ENCODE measurements at regions not wholly inside any gene's neighbourhood (a gene's known extent, or its start where the extent isn't known, plus 50 kb on each side); places are given as distances from the start of the nearest gene placed in this dataset.
"Not testable (repeated sequence)": the region's sequence is repeated elsewhere in the genome, so short reads cannot be mapped to it uniquely, and the experiment has no call there.

DNA sequence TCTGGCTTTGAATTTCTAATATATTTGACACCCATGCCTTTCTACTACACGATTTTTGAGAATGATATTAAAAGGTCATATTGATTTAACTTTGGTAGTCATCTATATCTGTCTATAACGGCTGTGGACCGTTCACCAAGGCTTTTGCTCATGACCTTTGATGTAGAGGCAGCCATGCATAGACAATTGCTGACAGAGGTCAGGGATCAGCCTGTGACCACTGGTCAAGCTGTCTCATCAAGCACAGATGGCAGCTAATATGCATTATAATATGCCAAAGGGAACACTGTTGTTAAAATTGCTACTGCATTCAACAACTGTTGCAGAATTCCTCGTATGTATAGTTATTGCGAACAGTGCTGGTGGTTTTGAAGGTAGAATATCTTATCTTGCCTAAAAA lies 323.9 kb upstream of the DSEL start:
- no peak for ATAC-seq

DNA sequence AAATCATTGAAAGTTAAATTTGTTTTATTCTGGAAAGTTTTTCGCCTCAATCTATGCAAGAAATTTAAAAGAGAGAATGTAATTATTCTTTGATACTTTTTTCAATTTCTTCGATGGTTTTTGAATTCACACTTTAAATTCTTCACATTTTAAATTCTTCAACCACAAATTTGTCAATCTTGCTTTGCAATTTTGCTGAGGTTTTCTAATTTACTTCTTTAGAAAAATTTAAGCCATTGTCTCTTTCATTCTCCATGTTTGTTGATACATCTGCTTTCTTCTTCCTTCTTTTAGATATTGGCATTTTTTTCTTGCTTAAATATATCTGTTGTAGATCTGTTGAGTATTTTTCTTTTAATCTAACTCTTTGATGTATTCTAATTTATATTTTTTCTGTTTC lies 301.9 kb upstream of the DSEL start:
- ATAC-seq = no peak

DNA sequence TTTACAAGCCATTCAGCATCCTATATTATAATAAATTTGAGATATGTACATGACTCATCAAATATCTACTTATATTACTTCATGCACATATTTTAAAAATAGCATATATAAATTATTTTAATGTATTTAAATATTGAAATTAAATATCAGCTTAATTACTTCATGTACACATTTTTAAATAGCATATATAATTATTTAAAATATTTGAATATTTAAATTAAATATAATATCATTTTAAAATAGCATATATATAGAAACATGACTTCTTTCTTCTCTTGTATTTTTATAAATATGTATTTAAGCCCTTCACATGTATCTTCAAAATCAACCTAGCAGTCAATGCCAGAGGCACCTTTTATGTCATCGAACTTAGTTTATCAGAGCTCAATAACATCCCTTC lies 298.8 kb upstream of the DSEL start:
- ATAC-seq = no peak

DNA sequence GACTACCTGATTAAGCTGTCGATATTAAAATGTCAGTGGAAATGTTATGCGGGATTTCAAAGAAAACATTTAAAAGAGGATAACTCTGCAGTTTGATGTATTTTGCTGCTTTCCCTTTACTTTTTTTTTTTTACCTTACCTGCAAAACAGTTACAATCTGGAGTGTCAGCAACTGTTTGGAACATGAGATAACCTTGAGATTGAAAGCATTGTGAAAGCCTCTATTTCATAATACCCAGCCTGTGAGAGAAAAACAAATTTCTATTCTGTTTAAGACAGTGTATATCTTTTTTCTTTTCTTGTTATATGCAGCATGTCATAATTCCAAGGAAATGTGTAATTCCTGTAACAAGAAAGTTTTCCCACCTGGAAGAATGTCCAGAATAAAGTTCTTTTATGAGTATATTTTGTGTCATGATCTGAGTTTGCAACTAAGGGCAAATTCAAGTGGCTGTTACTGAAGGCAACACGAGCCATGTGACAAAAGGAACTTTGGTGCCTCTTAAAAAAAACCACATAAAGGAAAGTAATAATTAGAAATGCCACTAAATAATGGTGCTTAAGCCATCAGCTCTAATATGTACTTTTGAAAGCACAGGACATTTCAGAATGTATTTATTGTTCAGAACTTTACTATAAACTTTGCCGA lies 297.0 kb upstream of the DSEL start:
- no peak for ATAC-seq

DNA sequence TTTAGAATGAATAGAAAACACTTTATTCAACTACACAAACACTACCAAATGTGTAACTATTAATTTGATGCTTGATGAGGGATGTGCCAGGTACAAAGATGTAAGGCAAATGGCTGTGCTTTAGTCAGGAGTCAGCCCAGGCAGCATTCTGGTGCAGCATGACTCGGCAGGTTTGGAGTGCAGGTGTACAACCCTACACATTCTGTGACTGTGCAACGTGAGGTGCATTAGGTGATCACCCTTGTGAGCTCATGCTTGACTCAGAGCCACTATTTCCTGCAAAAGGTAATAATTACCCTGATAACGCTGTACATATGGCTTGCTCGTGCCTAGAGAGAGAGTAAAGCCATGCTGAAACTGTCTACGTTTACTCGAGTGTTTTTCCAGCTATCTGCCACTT lies 288.7 kb upstream of the DSEL start:
- no peak for ATAC-seq

DNA sequence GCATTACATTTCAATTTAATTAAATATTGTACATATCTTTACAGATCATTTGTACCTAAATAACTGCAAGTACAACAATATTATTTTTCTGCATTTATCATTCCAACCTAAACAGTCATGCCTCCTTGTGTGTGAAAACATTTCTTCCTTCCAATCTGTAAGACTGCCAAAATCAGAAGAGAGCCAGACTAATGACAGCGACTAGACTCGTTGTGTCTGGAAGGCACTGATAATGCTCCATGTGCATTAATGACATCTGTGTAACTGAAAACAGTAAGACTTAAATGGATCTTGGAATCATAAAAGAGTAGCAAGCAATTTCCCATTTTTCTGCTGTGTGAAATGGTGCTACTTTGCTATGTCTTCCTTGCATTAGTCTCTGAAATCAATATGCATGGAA lies 278.0 kb upstream of the DSEL start:
- ATAC-seq = no peak

DNA sequence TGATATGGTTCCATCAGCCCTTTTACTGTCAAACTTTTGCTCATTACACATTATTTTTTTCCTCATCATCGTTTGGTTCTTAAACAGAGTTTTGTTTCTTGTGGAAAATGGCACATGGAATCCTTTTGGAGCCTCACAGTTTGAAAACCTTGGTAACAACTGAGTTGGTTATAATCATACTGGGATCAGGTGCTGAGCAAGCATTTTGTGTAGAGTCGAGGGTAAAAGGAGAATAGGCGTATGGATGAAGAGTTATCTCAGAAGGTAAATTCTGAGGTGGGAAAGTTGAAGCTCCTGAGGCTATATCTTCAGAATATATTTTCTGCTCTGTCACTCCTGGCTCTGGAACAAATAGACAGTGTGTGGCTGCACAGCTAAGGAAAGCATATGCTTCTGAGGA lies 274.0 kb upstream of the DSEL start:
- no peak for ATAC-seq

DNA sequence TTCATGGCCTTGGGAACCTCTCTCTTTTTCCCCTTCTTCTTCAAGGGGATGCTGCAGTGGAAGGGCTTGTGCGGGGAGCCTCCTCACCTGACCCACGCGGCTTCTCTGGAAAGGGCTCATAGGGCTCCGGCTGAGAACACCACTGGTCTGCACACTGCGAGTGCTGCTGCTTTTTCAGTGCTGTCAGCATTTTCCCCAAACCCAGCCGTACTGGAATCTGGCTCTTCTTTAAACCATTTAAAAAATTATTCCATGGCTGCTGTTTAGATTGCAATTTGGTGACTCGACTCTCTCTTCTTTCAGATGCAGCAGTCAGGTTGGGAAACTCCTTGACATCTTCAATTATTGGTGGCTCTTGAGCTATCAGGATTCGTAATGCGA lies 272.6 kb upstream of the DSEL start:
- no peak for ATAC-seq

DNA sequence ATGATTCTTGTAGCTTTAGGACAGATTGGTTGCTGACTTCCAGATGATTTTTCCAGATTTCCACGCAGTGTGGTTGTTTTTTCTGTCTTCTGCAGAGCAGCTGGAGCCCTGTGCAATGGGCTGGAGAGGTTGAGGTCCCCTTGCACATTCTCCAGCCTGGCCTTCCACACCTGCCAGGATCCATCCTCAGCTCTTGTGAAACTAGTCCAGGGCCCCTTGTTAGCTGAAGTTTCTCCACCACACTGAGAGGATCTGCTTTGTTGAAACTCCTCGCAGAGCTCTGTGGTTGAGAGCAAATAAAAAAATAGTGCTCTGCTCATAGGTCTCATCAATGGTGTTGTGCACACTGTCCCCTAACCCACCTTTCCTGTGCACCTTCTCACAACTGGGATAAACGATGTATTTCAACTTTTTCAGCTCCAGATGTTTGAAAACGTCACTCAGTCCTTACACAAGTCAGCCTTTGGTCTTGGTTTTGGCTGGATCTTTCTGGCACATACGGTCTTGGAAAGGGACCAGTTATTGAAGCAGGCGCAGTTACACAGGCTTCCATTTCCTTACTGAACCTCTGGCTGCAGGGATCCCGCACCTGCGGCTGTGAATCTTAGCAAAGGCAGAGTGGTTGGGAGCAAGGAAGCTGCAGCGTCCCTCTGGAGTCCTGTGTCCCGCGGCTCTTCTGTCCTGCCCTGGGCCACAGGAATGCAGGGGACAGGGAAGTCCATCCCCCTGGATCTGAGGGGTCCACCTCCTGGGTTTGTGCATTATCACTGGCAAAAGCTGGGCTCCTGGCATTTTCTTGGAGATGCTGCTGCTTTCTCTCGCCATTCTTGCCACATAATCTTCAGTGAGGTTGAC lies 272.0 kb upstream of the DSEL start:
- no peak for ATAC-seq

DNA sequence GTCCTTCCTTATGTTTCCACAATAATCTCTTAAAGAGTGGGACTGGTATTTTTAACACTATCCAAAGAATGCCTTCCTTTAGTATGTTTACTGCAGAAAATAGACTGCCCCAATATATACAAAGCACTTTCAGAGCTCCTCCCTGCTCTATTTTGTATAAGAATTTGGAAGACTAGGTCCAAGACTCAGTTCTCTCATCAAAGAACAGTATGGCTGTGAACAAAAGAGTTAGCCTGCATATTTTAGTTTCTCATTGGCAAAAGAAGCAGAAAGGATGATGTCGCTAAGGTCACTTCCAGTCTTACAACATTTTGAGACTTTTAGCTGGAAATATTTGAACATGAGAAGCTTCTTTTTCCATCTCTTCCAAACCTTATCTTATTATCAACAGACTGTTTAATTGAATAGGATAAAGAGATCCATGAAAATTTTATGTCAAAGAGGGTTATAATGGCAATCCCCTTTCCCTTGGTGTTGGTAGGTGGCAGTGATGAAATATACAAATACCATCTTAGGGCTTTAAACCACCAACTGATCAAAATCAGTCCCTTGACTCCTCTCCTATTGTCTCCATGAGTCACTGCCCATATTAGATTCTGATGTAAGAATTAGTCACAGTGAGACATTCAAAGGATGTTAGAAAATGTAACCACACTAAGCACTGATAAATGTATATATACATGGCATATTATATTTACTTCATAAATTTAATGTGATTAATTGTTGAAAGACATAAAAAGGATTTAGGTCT lies 266.9 kb upstream of the DSEL start:
- ATAC-seq = peak in 1 of 2 donors; percentile 61

DNA sequence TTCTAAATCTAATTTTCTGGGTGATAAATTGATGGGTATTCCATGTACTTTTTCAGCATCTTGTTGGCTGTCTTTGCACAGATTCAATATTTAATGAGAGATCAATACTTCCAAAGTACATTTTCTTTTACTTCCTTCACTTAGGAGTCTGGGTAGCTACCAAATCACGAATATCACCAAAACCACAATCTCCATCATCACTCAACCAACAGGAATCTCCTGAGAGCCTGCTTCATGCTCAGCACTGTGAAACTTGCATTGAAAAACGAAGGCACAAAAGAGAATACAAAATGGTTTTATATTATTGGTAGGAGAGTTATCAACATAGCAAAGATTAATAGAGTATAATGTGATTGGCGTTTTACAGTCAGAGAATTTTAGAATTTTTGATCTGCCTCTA lies 261.5 kb upstream of the DSEL start:
- ATAC-seq = no peak

DNA sequence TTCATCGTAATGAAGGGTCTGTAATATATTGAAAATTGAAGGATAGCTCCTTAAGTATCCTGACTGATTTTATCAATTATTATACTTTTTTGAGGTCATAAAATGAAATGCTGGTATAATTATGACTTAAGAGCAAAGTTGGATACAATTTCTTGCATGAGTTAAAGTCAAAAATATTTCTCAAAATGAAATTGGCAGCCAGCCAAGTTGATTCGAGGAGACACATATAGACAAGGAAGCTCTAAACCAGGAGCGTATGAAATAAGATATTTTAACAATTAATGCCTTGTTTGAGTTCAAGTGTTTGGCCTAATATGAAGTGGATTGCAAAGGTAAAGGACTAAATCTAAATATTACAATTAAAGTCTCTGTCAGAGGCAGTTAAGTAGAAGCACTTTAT lies 260.4 kb upstream of the DSEL start:
- ATAC-seq = no peak

DNA sequence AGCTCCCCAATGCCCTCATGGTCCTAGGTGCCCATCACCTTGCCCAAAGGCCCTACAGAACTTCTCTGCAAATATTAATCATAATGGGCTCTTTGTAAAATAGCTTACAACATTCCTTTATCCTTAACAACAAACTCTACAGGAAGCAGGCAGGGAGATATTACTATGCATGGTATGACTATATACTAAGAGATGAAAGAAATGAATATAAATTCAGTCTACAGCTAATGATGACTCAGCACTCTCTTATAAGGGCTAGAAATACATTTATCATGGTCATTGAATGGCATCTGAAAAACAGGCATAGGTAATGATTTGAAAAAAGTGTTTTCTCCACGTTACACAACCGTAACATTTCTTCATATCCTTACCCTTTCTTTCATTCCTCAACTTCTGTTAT lies 254.8 kb upstream of the DSEL start:
- ATAC-seq = no peak

DNA sequence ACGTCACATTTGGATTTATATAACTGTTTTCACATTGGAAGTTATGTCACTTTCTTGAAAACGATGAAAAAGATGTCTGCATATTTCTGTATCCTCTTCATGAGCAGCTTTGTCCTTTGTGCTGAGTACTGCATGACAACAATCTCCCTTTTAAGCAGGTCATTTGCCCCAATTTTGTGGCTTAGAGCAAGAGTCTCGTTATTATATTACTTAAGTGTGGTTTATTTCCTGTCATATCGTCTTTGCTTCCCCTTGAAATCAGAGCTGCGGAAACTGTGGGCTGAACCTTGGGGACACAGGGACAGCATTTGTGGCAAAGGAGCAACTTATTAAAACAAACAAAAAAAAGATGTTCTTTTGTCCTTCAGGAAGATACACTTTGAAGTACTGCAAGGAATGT lies 254.0 kb upstream of the DSEL start:
- ATAC-seq = no peak

DNA sequence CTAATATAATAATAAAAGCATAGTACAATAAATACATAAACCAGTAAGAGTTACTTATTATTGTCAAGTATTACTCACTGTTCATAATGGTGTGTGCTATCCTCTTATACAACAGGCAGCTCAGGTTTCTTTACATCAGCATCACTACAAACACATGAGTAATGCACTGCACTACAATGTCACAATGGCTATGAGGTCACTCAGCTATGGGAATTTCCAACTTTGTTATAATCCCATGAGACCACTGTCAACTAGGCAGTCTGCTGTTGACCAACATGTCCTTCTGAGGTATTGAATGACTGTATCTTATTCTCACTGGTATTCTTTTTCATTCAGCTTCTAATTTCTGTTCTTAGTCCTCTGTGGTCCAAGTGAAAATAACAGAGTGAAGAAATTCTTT lies 250.4 kb upstream of the DSEL start:
- ATAC-seq = no peak

DNA sequence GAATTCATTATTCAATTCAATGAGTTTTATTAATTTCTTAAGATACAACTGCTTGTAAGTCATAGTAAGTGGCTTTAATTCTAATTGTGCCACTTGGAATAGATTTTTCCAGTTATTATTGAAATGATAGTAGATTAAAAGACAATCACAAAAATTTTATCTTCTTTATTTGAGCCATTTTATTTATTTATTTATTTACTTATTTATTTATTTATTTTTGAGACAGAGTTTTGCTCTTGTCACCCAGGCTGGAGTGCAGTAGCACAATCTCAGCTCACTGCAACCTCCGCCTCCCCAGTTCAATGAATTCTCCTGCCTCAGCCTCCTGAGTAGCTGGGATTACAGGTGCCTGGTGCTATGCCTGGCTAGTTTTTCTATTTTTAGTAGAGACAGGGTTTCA lies 235.7 kb upstream of the DSEL start:
- not testable (repeated sequence) for ATAC-seq

DNA sequence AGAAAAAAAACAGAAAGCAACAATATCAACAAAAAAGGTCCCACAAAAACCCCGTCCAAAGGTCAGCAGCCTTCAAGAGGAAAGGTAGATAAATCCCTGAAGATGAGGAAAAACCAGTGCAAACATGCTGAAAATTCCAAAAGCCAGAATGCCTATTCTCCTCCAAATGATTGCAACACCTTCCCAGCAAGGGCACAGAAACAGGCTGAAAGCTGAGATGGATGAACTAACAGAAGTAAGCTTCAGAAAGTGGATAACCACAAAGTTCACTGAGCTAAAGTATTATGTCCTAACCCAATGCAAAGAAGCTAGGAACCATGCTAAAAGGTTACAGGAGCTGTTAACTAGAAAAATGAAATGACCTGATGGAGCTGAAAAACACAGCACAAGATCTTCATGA lies 226.4 kb upstream of the DSEL start:
- no peak for ATAC-seq

DNA sequence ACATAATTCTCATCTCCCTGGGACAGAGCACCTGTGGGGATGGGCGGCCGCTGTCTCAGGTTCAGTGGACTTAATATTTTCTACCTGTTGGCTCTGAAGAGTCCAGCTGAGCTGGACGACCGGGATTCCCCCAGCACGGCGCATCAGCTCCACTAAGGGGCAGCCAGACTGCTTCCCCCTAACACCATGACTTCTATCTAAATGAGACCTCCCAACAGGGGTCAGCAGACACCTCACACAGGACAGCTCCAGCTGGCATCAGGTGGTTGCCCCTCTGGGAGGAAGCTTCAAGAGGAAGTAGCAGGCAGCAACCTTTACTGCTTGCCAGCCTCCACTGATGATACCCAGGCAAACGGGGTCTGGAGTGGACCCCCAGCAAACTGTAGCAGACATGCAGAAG lies 226.0 kb upstream of the DSEL start:
- ATAC-seq = no peak

DNA sequence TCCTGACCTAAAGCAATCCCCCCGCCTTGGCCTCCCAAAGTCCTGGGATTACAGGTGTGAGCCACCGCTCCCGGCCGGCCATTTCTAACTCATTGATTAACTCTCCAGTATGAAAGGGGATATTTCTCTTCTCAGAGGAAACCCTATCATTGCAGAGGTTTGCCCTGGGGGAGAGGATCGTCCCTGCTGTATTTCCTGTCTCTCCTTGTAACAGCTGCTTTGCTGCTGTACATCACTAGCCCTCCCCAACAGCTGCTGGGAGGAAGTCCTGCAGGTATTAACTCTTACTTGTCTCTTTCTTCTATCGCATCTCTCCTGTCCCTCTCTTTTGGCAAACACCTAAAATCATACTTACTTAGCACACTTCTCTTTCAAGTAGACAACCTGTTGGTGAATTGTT lies 219.0 kb upstream of the DSEL start:
- no peak for ATAC-seq

DNA sequence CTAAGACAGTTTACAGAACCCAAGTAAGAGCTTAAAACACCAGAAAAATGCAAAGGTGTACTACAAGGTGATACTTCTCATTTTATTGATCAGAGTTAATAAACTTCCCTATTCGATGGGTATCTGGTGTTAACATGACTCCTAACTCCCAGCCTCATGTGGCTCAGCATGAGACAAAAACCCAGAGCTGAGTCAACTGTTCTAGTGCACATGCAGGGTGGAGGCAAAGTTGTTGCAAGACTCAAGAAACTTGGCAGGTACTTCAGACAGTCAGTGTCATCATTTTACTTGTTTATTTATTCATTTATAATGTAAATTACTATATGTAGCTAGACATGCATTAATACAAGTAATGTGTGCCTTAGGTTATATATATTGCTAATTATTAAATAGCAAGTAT lies 216.6 kb upstream of the DSEL start:
- no peak for ATAC-seq

DNA sequence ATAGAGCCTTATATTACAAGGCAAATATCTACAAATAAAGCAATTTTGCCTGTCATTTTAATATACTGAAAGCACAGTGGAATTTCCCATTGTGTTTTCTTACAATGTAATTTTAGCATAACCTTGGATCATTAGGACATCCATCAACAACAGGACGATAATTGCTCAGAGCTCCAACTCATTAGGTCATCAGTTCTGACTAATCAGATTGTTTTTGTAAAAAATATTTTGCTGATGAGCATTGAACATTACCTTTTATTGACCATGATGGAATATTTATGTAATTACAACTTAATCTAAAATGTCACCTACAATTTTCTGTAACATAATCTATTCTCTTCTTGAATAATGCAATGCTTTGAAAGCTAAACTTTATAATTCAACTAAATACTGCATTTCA lies 215.3 kb upstream of the DSEL start:
- no peak for ATAC-seq

DNA sequence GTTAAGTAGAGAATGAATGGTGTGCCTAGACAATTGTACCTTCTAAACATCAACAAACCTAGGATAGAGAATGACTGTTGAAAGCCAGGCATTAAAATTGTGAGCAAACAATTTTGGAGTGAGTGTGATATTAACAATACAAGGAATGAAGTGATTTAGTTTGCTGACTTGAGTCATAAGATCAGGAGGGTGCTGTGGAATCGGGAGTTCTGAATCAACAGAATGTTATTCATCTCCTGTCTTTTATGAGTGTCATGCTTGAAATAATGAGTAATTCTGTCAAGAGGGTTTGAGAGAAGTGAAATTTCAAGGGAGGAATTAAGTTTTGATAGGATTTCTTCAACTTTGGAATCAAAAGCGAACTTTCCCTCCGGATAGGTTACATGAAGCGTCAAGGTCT lies 214.4 kb upstream of the DSEL start:
- no peak for ATAC-seq

DNA sequence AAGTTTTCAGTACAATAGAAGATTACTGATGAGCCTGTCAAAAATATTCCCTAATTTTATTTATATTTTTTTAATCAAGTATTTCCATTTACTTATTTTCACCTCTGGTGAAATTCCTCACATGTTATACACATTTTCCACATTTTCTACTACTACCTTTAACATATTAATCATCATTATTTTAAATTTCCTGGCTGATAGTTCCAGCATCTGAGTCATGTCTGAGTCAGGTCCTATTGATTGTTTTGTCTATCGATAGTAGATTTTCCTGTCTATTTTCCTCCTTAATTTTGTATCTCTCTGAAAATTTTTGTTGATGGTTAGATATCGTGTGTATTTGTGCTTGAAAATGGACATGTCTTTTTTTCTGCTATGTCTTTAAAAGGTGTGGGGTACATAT lies 211.8 kb upstream of the DSEL start:
- ATAC-seq = no peak

DNA sequence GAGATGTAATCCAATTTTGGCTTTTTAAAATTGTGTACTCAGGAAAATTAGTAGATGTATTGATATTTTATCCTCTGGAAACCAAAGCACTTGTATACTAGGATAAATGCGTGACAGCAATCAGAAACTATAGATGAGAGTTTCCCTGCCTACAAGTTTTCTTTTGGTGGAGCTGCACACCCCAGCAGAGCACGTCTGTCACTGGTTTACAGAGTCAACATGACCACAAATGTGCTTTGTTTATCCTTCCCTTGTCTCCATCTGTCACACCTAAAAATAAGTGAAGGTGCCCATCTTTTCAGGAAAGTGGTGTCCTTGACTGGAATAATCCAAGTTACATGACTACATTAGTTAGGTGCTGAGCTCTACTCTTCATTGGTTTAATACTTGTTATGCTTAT lies 210.4 kb upstream of the DSEL start:
- ATAC-seq = no peak
